SU-DHL-6 (cell line): ENCODE measurements at regions not wholly inside any gene's neighbourhood (a gene's known extent, or its start where the extent isn't known, plus 50 kb on each side); places are given as distances from the start of the nearest gene placed in this dataset.

Experiments
- EZH2phosphoT487 ChIP-seq: fragments of 200-600 bp; sonication (generic), shearing (Covaris generic); conservative IDR thresholded peaks from 2 replicates; pipeline ENCODE4 v1.6.1; 2018; ENCODE audit warnings: mild to moderate bottlenecking, antibody characterized with exemption, low read length, moderate library complexity, mixed read lengths
- TF ChIP-seq, protein P1 (sequence below): fragments of 200-600 bp; sonication (generic); IDR thresholded peaks from one replicate; pipeline ENCODE4 v1.5.1; 2017; ENCODE audit warnings: antibody characterized with exemption, mild to moderate bottlenecking, low read length, moderate library complexity; ENCODE audit not compliant: insufficient read depth, poor library complexity, severe bottlenecking

DNA sequence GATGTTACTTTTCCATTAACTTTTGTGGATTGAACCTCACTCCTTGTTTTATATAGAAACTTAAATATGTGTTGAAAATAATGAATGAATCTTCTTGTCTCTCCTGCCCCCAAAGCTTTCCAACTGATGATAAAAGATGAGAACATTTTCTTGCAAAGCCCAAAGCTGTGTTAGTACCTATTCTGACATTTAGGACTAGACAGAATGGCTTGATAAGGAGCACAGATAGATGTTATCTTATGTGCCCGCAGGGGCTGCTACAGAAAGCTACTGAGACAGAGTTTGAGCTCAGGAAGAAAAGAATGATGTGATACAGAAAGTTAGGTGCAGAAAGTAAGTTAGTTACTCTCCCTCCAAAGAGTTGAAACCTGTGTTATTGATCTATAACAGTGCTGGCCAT lies 109.4 kb upstream of the ATP11B start:
- TF ChIP-seq, protein P1, sequence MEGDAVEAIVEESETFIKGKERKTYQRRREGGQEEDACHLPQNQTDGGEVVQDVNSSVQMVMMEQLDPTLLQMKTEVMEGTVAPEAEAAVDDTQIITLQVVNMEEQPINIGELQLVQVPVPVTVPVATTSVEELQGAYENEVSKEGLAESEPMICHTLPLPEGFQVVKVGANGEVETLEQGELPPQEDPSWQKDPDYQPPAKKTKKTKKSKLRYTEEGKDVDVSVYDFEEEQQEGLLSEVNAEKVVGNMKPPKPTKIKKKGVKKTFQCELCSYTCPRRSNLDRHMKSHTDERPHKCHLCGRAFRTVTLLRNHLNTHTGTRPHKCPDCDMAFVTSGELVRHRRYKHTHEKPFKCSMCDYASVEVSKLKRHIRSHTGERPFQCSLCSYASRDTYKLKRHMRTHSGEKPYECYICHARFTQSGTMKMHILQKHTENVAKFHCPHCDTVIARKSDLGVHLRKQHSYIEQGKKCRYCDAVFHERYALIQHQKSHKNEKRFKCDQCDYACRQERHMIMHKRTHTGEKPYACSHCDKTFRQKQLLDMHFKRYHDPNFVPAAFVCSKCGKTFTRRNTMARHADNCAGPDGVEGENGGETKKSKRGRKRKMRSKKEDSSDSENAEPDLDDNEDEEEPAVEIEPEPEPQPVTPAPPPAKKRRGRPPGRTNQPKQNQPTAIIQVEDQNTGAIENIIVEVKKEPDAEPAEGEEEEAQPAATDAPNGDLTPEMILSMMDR = no peak
- TF ChIP-seq EZH2phosphoT487 = no peak
